Tibial nerve (tissue), 4 donors: ENCODE measurements at regions not wholly inside any gene's neighbourhood (a gene's known extent, or its start where the extent isn't known, plus 50 kb on each side); places are given as distances from the start of the nearest gene placed in this dataset.
"Not testable (repeated sequence)": the region's sequence is repeated elsewhere in the genome, so short reads cannot be mapped to it uniquely, and the experiment has no call there.

Experiments
- DNase-seq, 2 donors: peaks; one replicate each; pipeline ENCODE4 v3.0.0-alpha.2; 2019; ENCODE audit warnings: low spot score in 2 of 2
- H3K27ac ChIP-seq, 4 donors: fragments of 200-600 bp; sonication (generic) in 3 of 4; one replicate each; pipeline ENCODE4 v1.5.1; 2017 to 2019; ENCODE audit warnings: mild to moderate bottlenecking in 1 of 4
- H3K27me3 ChIP-seq, 2 donors: fragments of 200-600 bp; sonication (generic) in 1 of 2; one replicate each; pipeline versions ENCODE4 v1.5.1 to v1.6.0; 2017 to 2019
- H3K36me3 ChIP-seq, 3 donors: fragments of 200-600 bp; sonication (generic); one replicate each; pipeline ENCODE4 v1.5.1; 2018 to 2019
- H3K4me1 ChIP-seq, 4 donors: fragments of 200-600 bp; sonication (generic) in 3 of 4; one replicate each; pipeline ENCODE4 v1.5.1; 2017 to 2019
- H3K4me3 ChIP-seq, 4 donors: fragments of 200-600 bp; sonication (generic) in 3 of 4; one replicate each; pipeline ENCODE4 v1.5.1; 2017 to 2019; ENCODE audit warnings: mild to moderate bottlenecking in 1 of 4, moderate library complexity in 1 of 4
- H3K9me3 ChIP-seq, 4 donors: fragments of 200-600 bp; sonication (generic) in 3 of 4; one replicate each; pipeline ENCODE4 v1.5.1; 2017 to 2019
- CTCF ChIP-seq, 5 experiments: fragments of 200-600 bp in 3 of 5; fragments of 450-650 bp in 2 of 5; sonication (generic) in 3 of 5; IDR thresholded peaks; one replicate each; pipeline ENCODE4 v1.5.1; 2016 to 2019; ENCODE audit warnings: antibody characterized with exemption in 5 of 5, mild to moderate bottlenecking in 3 of 5, moderate library complexity in 2 of 5
- EP300 ChIP-seq, 2 donors: sonication (generic); formaldehyde crosslinking; IDR thresholded peaks; one replicate each; pipeline ENCODE4 v1.6.1; 2017; ENCODE audit warnings: antibody characterized with exemption in 2 of 2, mild to moderate bottlenecking in 1 of 2
- POLR2A ChIP-seq, 2 donors: fragments of 450-650 bp; IDR thresholded peaks; one replicate each; pipeline ENCODE4 v1.6.1; 2017; ENCODE audit warnings: antibody characterized with exemption in 2 of 2, mild to moderate bottlenecking in 2 of 2, moderate library complexity in 2 of 2
- WGBS, 2 donors: methylation state at CpG; one replicate each; pipeline ENCODE4 v1.1.5; 2018; 5-methylcytosine and 5-hydroxymethylcytosine counted together

- no peak overlapping the region for H3K27ac ChIP-seq
- no peaks in the 10 kb centered on the region for H3K27me3 ChIP-seq
- no peaks in the 10 kb centered on the region for H3K9me3 ChIP-seq
- no peak for TF ChIP-seq EP300 (IDR thresholded peaks at IDR 0.05)
- no peaks in the 10 kb centered on the region for H3K36me3 ChIP-seq
- no peak overlapping the region for H3K4me3 ChIP-seq
- 70 to 80% methylated on average over 2 of the region's 2 CpGs for WGBS, 2 donors
- DNase-seq = no peak
- H3K4me1 ChIP-seq = no peaks in the 10 kb centered on the region
Measured at GRCh38 chr3:84692261-84692660, 266.5 kb upstream of the CADM2 start.

DNA sequence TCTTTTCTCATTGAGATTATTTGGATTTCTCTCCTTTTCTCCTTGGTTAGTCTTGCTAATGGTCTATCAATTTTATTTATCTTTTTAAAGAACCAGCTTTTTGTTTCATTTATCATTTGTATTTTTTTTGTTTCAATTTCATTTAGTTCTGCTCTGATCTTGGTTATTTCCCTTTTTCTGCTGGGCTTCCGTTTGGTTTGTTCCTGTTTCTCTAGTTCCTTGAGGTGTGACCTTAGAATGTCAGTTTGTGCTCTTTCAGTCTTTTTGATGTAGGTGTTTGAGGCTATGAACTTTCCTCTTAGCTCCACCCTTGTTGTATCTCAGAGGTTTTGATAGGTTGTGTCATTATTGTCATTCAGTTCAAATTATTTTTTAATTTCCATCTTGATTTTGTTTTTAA lies 248.5 kb upstream of the CADM2 start:
- H3K27ac ChIP-seq, H3K9me3 ChIP-seq, H3K4me3 ChIP-seq, H3K36me3 ChIP-seq, DNase-seq, H3K27me3 ChIP-seq, H3K4me1 ChIP-seq: not testable (repeated sequence)
- 53 to 79% methylated on average over 1 of the region's 1 CpG for WGBS, 2 donors

DNA sequence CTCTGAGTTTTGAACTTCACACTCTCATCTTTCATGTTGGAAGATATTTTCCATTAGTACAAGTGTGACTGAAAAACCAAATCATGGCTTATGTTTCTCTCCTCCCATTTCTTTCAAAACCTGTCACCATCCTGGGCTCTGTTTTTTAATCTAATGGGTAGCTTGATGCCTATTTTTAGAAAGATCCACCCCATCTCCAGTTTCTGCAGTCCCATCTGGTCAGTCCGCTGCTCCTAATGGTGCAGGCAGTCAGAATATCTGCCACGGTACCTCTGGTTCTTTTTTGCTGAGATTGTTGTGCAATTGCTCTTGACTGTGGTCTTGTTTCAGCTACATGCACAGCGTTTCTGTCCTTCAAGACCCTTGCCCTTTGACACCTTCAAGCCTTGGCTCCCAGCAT lies 240.9 kb upstream of the CADM2 start:
- H3K36me3 ChIP-seq = no peaks in the 10 kb centered on the region
- H3K27ac ChIP-seq = no peak overlapping the region
- H3K4me3 ChIP-seq = no peak overlapping the region
- TF ChIP-seq EP300 (IDR thresholded peaks at IDR 0.05) (no peak), CTCF (IDR thresholded peaks at IDR 0.05) (no peak), POLR2A (IDR thresholded peaks at IDR 0.05) (no peak)
- no peaks in the 10 kb centered on the region for H3K4me1 ChIP-seq
- H3K27me3 ChIP-seq = no peaks in the 10 kb centered on the region
- no peak for DNase-seq
- 67 to 72% methylated on average over 3 of the region's 3 CpGs for WGBS, 2 donors
- no peaks in the 10 kb centered on the region for H3K9me3 ChIP-seq

DNA sequence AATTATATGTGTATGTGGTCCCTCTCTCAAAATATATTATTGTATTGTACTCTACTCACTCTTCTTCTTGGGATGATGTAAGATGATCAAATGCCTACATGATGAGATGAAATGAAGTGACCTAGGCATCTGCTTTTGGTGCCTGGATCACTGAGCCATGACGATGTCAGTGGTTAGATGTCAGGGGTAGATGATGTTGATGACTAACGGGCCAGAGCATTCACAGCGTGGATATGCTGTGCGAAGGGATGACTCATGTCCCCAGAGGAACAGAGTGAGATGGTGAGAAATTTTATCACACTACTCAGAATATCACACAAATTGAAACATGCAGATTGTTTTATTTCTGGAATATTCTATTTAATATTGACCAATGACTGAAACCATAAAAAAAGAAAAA lies 233.9 kb upstream of the CADM2 start:
- Histone ChIP-seq H3K9me3 (no peaks in the 10 kb centered on the region), H3K36me3 (no peaks in the 10 kb centered on the region), H3K4me3 (no peak overlapping the region), H3K27me3 (no peaks in the 10 kb centered on the region), H3K27ac (no peak overlapping the region), H3K4me1 (no peaks in the 10 kb centered on the region)
- DNase-seq = no peak
- TF ChIP-seq EP300 (IDR thresholded peaks at IDR 0.05) (no peak), POLR2A (IDR thresholded peaks at IDR 0.05) (no peak), CTCF (IDR thresholded peaks at IDR 0.05) (no peak)
- 61 to 64% methylated on average over 4 of the region's 4 CpGs for WGBS, 2 donors

DNA sequence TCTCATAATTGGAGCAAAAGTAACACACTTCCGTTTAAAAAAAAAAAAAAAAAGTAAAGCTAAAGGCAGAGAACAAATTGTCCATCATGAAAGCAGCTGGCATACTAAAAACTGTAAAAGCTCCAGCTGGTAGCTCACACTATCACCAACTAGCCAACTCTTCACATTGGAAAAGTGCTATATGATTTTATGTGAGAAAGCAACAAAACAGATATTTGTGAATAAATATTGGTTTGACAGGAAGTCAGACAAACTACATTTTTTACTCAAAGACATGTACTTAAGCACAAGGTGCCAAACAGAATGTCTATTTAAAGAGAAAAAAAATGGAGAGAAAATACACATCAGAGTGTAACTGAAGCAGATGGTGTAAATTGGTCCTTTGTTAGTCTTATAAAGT lies 231.2 kb upstream of the CADM2 start:
- WGBS, 2 donors = 48 to 55% methylated on average over 1 of the region's 1 CpG

DNA sequence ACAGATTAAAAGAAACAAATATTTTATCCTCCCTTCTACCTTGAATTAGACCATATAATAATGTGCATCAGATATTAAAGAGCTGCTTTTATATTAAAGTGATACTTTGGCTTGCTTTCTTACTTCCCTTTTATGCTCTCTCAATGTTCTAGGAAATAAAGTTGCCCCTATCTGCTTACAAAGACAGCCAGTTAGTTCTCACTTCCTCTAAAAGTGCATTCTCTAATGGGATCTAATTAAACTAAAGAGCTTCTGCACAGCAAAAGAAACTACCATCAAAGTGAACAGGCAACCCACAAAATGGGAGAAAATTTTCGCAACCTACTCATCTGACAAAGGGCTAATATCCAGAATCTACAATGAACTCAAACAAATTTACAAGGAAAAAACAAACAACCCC lies 224.1 kb upstream of the CADM2 start:
- WGBS, 2 donors = 73 to 83% methylated on average over 1 of the region's 1 CpG
- H3K27me3 ChIP-seq, H3K9me3 ChIP-seq, H3K4me3 ChIP-seq, DNase-seq, H3K4me1 ChIP-seq, H3K36me3 ChIP-seq, H3K27ac ChIP-seq: not testable (repeated sequence)

More for the DNA sequence above, 231.2 kb upstream of the CADM2 start:
- Histone ChIP-seq H3K9me3 (no peaks in the 10 kb centered on the region), H3K36me3 (no peaks in the 10 kb centered on the region), H3K4me1 (no peaks in the 10 kb centered on the region), H3K27me3 (no peaks in the 10 kb centered on the region), H3K4me3 (no peak overlapping the region), H3K27ac (no peak overlapping the region)
- no peak for DNase-seq
- no peak for TF ChIP-seq EP300 (IDR thresholded peaks at IDR 0.05)
- no peak for TF ChIP-seq CTCF (IDR thresholded peaks at IDR 0.05)
- TF ChIP-seq POLR2A (IDR thresholded peaks at IDR 0.05) = no peak

DNA sequence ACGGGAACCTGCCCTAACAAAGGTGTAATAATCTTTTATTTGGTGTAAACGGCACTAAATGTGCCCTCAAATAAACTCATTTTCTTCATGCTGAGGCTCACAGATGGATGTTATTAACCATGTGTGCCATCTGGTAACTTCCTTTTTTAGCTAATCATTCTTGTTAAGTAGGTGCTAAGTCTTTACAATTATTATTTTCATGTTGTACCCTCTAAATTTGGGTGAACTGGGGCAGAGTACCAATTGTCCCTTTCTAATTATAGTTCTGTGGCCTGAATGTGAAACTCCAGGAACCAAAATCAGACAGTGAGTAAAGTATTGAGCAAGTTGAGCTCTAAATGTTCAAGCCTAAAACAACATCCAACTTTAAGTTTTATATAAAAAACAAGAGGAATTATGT lies 220.7 kb upstream of the CADM2 start:
- Histone ChIP-seq H3K27me3 (no peaks in the 10 kb centered on the region), H3K4me1 (no peaks in the 10 kb centered on the region), H3K4me3 (no peak overlapping the region), H3K36me3 (no peaks in the 10 kb centered on the region), H3K9me3 (no peaks in the 10 kb centered on the region), H3K27ac (no peak overlapping the region)
- no peak for DNase-seq
- 12 to 13% methylated on average over 2 of the region's 2 CpGs for WGBS, 2 donors
- no peak for TF ChIP-seq CTCF (IDR thresholded peaks at IDR 0.05)
- no peak for TF ChIP-seq POLR2A (IDR thresholded peaks at IDR 0.05)
- no peak for TF ChIP-seq EP300 (IDR thresholded peaks at IDR 0.05)
